Epithelial cell of prostate (primary cell): ENCODE measurements at regions not wholly inside any gene's neighbourhood (a gene's known extent, or its start where the extent isn't known, plus 50 kb on each side); places are given as distances from the start of the nearest gene placed in this dataset.
A peak's percentile ranks its signal among the peaks of the same experiment; 100 is the strongest.

ENCODE experiments used
- DNase-seq: peaks from one replicate; pipeline ENCODE4 v3.0.0-alpha.2; 2011; ENCODE audit warnings: low read depth, low spot score
- H3K27ac ChIP-seq: fragments of 450-650 bp; 2 replicates; pipeline ENCODE4 v1.5.1; 2017; ENCODE audit warnings: mild to moderate bottlenecking

- H3K27ac ChIP-seq: peak overlapping the region; percentile 16
- DNase-seq: no peak
Measured at GRCh38 chr11:29321293-29322132, 695.3 kb downstream of the KCNA4 start.

- no peak overlapping the region for H3K27ac ChIP-seq
- no peak for DNase-seq
Measured at GRCh38 chr11:29320196-29320595, 696.6 kb downstream of the KCNA4 start.

GRCh38 chr11:29319210-29319609, 697.6 kb downstream of the KCNA4 start:
- no peak for DNase-seq
- H3K27ac ChIP-seq: no peak overlapping the region

DNA sequence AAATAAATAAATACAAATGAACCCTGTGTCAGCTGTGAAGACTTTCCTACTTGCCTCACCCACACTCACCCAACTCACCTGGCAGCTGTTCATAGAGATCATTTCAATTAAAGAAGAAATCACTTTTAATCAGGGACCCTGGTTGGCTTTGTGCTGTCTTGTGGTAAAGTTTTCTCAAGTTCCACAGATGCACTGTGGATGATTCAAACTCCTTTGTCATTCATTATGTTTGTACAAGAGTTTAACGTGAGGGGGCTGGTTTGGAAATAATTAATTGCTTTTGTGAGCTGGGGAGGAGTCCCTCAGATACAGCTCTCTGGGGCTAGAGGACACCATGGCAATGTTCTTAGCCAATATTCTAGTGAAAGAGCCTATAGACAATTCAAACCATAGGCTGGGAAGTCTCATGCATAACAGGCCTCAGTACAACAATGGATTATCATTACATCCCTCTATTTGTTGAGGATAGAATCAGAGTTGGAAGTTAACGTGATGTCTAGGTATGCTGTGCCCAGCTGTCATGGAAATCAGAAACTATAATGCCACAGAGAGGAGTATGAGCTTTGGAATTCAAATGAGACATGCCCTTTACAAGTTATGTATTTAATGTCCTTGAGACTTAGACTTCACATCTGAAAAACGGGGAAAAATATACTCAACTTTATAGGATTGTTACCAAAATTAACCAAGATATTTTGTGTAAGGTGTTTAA, 698.5 kb downstream of the KCNA4 start:
- no peak overlapping the region for H3K27ac ChIP-seq
- no peak for DNase-seq

- DNase-seq: no peak
- no peak overlapping the region for H3K27ac ChIP-seq
Measured at GRCh38 chr11:29317694-29318093, 699.1 kb downstream of the KCNA4 start.

DNA sequence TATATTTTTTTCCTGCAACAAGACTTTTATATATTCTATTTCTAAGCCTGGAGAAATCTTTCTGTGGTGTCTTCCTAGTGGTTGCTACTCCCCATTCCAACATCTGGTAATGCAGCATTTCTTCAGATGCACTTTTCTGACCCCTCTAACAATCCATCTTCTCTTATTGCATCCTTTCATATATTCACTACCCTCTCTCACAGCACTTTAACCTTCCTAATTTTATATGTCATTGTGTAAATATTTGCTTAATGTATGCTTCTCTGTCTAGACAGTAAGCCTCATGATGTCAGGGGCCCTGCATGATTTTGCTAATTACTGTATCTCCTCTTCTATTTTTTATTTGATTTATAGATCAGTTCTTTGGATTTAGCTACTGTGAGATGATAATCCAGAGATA, 701.6 kb downstream of the KCNA4 start:
- no peak for DNase-seq
- H3K27ac ChIP-seq: no peak overlapping the region

DNA sequence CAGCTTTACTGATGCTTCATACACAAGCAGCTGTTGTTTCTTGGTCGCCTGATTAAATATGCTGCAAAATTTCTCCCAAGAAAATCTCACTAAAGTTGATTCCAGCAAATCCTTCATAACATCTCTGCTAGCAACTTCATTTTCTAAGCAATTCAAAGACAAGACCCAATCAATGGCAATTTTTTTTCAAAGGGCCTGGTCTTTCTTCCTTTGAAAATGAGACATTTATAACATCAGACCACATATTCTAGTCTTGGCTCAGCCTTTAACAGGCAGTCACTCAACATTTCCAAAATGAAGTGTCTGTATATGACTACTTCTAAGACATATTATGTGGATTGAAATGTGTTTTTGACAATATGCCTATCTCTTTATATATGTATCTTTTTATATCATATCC, 702.6 kb downstream of the KCNA4 start:
- no peak for DNase-seq
- H3K27ac ChIP-seq: no peak overlapping the region

DNA sequence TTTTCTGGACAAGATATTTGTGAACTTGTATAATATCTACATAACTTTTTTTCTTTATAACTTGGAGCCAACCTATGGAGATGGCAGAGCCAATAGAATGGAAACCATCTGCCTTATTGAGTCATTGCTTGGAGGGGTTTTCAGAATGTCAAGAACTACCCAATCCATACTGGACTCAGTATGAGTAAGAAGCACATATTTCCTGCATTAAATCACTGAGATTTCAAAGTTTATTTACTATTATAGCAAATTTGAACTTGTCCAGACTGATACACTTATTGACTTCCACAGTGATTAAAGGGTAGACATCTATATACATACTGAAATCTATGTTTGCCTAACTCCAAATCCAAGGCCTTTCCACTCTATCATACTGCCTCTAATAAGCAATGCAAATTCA, 704.0 kb downstream of the KCNA4 start:
- DNase-seq: peak; percentile 57
- H3K27ac ChIP-seq: peak overlapping the region; percentile 43

DNA sequence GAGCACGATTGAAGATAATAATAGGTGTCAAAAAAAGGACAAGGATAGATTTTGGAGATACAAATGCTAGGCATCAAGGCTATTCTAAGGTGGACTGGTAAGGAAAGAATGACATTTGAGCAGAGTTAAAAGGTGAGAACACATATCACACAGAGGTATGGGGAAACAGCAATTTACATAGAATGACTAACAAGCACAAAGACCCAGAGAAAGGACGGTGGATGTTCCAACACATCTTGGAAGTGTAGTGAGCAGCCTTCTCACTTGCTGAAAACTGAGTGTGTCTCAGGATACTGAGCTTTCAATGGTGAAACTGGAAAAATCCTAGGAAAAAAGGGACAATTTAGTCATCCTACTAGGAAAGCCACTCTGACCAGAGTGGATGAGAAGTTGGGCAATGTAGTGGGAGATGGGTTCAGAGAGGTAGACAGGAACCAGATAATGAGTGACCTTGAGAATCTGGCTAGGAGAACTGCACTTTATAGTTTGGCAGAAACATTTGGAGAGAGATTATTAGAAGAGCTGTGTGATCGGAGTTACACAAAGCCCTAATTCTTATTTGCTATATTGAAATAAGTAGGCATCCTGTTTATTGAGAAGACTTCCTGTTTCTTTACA, 706.0 kb downstream of the KCNA4 start:
- no peak for DNase-seq
- peak overlapping the region; percentile 51 for H3K27ac ChIP-seq

DNA sequence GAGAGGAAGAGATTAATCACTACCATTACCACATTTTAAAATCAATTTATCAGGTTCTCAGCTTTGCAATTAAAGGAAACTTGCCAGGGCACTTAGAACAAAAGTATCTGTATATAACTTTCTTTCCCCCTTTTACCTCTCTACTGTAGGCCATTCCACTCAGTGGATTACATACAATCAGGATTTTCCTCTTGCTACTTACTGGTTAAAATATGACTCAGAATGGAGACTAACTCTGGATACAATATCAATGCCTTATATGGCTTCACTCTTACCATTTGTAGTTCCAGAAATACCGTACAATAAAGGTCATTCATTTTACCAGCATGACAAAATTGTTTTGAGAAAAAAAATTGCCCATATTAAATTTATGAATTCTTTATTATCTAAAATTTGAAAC, 706.8 kb downstream of the KCNA4 start:
- DNase-seq: no peak
- H3K27ac ChIP-seq: peak overlapping the region; percentile 51

DNA sequence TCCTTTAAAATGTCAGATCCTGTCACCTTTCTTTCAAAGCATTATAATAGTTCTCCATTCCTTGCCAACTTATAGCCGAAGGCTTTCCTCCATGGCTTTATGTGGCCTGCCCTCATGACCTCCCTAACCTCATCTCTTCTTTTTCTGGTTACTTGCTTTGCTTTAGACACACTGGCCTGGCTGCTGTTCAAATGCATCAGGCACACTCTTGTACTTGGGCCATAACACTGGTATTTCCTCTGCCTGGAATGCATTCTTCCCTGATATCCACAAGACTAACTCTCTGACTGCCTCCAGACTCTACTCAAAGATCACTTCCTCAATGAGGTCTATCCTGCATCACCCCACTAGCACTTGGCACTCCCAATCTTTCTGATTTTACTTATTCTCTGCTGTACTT, 710.3 kb downstream of the KCNA4 start:
- no peak for DNase-seq
- H3K27ac ChIP-seq: peak overlapping the region; percentile 7

GRCh38 chr11:29305456-29306232, 711.2 kb downstream of the KCNA4 start:
- peak overlapping the region; percentile 7 for H3K27ac ChIP-seq
- DNase-seq: no peak

DNA sequence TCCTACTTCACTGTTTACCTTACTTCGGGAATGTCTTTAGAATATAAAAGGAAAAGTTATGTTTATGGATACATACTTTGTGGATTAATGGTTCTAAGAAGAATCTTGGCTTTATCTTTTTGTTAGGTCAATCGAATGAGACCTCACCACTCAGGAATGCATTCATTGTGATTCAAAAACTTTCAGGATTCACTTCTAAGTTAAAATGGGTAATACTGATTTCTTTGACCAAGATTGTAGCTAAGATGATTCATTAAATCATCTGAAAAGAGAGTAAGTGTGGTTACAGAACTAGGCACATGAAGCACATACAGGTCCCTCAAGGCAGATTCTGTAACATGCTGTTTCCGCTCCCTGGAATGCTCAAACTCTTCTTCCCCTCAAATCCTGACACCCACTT, 716.4 kb downstream of the KCNA4 start:
- DNase-seq: no peak
- H3K27ac ChIP-seq: peak overlapping the region; percentile 30

DNA sequence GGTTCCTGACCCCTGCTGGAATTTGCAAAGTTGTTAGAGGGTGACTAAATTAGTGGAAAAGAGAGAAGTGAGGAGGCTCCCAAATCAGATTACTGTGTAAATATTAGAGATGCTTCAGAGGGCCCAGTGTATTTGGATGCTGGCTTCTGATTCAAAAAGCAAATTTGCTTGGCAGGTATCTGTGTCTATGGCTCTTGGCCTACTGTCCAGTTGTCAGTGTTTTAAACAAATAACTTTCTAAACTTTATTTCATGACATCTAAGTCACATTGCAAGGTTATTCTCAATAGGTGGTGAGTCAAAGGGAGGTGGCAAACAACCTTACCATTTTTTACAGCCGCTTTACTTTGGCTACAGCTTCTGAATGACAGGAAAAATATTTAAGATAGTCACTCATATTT, 720.1 kb downstream of the KCNA4 start:
- DNase-seq: no peak
- H3K27ac ChIP-seq: no peak overlapping the region

- no peak overlapping the region for H3K27ac ChIP-seq
- peak; percentile 53 for DNase-seq
Measured at GRCh38 chr11:29293825-29294224, 723.0 kb downstream of the KCNA4 start.

DNA sequence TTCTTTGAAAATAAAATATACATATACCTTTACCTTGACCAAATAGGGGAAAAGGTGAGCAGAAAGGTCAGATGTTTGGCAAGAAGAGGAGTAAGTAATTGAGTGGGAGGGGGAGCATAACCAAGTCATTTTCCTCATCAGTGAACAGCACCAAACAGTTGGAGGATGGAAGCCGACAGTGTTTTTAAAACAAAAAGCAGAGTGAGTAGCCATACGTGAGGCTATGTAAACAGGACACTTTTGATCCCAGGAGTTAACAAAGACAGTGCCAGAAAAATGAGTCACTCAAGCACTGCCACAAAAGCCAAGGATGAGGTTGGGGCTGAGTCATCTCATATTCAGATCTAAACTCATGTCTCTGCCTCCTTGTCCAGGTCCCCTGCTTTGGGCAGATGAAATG, 734.7 kb downstream of the KCNA4 start:
- peak; percentile 81 for DNase-seq
- no peak overlapping the region for H3K27ac ChIP-seq

DNA sequence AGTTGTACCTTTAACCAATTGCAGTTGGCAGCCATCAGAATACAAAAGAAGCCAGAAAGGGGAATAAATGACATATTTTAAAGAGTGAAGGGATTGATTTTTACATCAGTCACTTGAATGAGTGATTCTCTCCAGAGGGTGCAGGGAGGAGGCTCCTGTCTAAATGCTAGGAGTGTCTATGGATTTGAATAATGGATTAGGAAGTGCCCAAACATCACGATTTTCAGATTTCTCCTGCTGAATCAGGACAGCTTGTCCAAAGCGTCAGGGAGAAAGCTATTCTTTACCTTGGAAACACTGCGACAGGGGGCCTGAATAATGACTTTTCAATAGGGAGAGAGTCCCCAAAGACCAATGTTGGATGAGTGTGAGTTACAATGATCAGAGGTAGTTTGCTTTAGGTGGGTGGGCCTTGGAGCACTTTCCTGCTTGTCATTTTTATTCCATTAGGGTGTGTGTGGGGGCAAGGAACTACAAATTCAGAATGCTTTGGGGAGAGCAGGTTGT, 735.5 kb downstream of the KCNA4 start:
- DNase-seq: no peak
- no peak overlapping the region for H3K27ac ChIP-seq

- H3K27ac ChIP-seq: peak overlapping the region; percentile 31
- DNase-seq: peak; percentile 59
Measured at GRCh38 chr11:29280452-29280851, 736.4 kb downstream of the KCNA4 start.

DNA sequence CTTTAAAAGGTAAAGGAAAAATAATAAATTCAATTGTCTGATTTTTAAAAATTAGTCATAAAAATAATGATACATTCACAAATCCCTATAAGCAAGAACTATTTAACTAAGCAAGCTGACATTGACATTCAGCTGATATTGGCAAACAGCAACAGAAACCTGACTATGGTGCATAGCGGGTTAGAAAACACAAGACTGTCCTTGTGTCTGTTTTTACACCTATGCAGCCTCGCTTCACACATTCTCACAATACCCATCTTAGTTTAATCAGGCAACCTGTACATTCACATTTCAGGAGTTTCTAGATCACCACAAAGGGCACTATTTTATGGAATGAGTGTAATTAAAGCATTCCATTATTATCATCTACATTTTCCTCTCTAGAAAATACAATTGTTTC, 737.1 kb downstream of the KCNA4 start:
- no peak for DNase-seq
- H3K27ac ChIP-seq: no peak overlapping the region

DNA sequence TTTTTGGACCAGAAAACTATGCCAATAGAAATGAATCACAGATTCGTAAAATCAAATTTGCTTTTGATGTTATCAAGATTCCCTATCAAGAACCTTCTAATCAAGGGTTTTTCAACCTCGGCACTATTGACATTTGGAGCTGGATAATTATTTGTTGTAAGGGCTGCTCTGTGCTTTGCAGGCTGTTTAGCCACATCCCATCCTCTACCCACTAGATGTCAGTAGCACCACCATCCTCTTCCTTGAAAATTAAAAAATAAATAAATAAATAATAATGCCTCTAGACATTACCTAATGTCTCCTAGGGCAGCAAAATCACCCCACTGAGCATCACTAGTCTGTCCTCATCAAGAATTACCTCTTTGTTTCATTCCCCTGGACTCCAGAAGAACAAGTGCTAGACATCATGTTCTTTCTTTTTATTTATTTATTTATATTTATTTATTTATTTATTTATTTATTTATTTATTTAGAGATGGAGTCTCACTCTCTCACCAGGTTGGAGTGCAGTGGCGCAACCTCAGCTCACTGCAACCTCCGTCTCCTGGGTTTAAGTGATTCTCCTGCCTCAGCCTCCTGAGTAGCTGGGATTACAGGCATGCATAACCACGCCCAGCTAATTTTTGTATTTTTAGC, 744.7 kb downstream of the KCNA4 start:
- H3K27ac ChIP-seq: no peak overlapping the region
- DNase-seq: no peak
